ENCODE measurements at regions not wholly inside any gene's neighbourhood (a gene's known extent, or its start where the extent isn't known, plus 50 kb on each side); places are given as distances from the start of the nearest gene placed in this dataset.

GRCh38 chr17:33864758-33865229, 390.3 kb upstream of the CCL2 start:
- TF ChIP-seq ZNF274 (IDR thresholded peaks at IDR 0.05; ENCODE audit: low read depth, low read length) (no peak), YY1 (IDR thresholded peaks at IDR 0.05; ENCODE audit: insufficient read depth, insufficient read length) (no peak)
